ENCODE measurements at regions not wholly inside any gene's neighbourhood (a gene's known extent, or its start where the extent isn't known, plus 50 kb on each side); places are given as distances from the start of the nearest gene placed in this dataset.

- no peak for TF ChIP-seq FOXA1 (IDR thresholded peaks at IDR 0.05)
- TF ChIP-seq ARNT (IDR thresholded peaks at IDR 0.05) = no peak
- TF ChIP-seq SP1 (IDR thresholded peaks at IDR 0.05) = no peak
- no peak for TF ChIP-seq HDGF (IDR thresholded peaks at IDR 0.05; ENCODE audit: borderline replicate concordance)
- no peak for TF ChIP-seq BHLHE40 (IDR thresholded peaks at IDR 0.05; ENCODE audit: borderline replicate concordance)
- TF ChIP-seq, protein P1, sequence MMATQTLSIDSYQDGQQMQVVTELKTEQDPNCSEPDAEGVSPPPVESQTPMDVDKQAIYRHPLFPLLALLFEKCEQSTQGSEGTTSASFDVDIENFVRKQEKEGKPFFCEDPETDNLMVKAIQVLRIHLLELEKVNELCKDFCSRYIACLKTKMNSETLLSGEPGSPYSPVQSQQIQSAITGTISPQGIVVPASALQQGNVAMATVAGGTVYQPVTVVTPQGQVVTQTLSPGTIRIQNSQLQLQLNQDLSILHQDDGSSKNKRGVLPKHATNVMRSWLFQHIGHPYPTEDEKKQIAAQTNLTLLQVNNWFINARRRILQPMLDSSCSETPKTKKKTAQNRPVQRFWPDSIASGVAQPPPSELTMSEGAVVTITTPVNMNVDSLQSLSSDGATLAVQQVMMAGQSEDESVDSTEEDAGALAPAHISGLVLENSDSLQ (IDR thresholded peaks at IDR 0.05) = no peak
- TF ChIP-seq ELF4 (IDR thresholded peaks at IDR 0.05) = no peak
- TF ChIP-seq SUZ12 (IDR thresholded peaks at IDR 0.05) = no peak
- TF ChIP-seq NFRKB (IDR thresholded peaks at IDR 0.05) = no peak
- no peak for TF ChIP-seq FOXK2 (IDR thresholded peaks at IDR 0.05)
- TF ChIP-seq TARDBP (IDR thresholded peaks at IDR 0.05) = no peak
Measured at GRCh38 chr10:26386781-26387180, 51.4 kb upstream of the APBB1IP start.

Measured in HEK293T (cell line).